Endothelial cell of umbilical vein (primary cell): ENCODE measurements at regions not wholly inside any gene's neighbourhood (a gene's known extent, or its start where the extent isn't known, plus 50 kb on each side); places are given as distances from the start of the nearest gene placed in this dataset.

Experiments used
- CTCF ChIP-seq, 2 donors: IDR thresholded peaks; 1 replicate in 1 of 2; 2 replicates in 1 of 2; pipeline ENCODE4 v1.5.1; 2011; ENCODE audit warnings: low read length in 2 of 2, mild to moderate bottlenecking in 2 of 2, moderate library complexity in 2 of 2, control low read depth in 1 of 2, inconsistent platforms in 1 of 2, low read depth in 1 of 2; ENCODE audit not compliant: insufficient read depth in 1 of 2; ENCODE audit errors: extremely low read depth in 1 of 2
- EZH2 ChIP-seq: IDR thresholded peaks from 2 replicates; pipeline ENCODE4 v1.6.1; 2012; ENCODE audit warnings: borderline replicate concordance, low read depth, mild to moderate bottlenecking, moderate library complexity, low read length, inconsistent platforms; ENCODE audit not compliant: severe bottlenecking
- GATA2 ChIP-seq: IDR thresholded peaks from 2 replicates; pipeline ENCODE4 v1.7.0; 2011; ENCODE audit warnings: low read depth, mild to moderate bottlenecking, moderate library complexity, mixed read lengths, low read length; ENCODE audit not compliant: insufficient read length, insufficient read depth
- JUN ChIP-seq: IDR thresholded peaks from 2 replicates; pipeline ENCODE4 v1.6.1; 2011; ENCODE audit warnings: borderline replicate concordance, low read depth; ENCODE audit not compliant: insufficient read length, insufficient read depth
- MAX ChIP-seq: IDR thresholded peaks from 2 replicates; pipeline ENCODE4 v1.6.1; 2011; ENCODE audit not compliant: insufficient read depth, insufficient read length
- POLR2A ChIP-seq: IDR thresholded peaks from 2 replicates; pipeline ENCODE4 v1.6.1; 2012; ENCODE audit warnings: low read depth, mild to moderate bottlenecking, control low read depth, low read length
- POLR2AphosphoS5 ChIP-seq: IDR thresholded peaks from 2 replicates; pipeline ENCODE4 v1.6.1; 2012; ENCODE audit warnings: low read depth, mild to moderate bottlenecking, control low read depth, low read length, moderate library complexity; ENCODE audit not compliant: insufficient read depth

- TF ChIP-seq CTCF (IDR thresholded peaks at IDR 0.05; ENCODE audit: extremely low read depth in 1 of 2, insufficient read depth in 1 of 2, low read depth in 1 of 2, low read length in 2 of 2) (no peak), MAX (no peak), POLR2A (no peak), POLR2AphosphoS5 (no peak), GATA2 (no peak), EZH2 (no peak), JUN (no peak)
Measured at GRCh38 chr20:10788055-10788454, 114.3 kb upstream of the JAG1 start.
